ENCODE measurements at regions not wholly inside any gene's neighbourhood (a gene's known extent, or its start where the extent isn't known, plus 50 kb on each side); places are given as distances from the start of the nearest gene placed in this dataset.

DNA sequence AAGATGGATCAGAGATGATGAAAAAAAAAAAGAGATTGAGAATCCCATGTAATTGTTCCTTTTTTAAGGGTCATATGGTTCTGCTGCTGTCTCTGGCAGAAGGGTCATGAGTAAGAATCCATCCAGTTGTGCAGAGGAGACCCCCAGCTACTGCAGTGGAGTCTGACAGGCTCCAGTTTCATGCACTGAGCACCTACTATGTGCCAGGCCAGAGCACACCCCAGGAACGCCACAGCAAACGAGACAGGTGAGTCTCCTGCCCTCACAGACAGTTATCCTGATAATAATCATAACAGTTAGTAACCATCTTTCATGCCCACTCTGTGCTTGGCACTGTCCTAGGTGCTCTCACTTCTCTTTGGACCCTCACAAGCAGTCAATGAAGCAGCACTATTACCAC lies 420.0 kb downstream of the MATN1 start:
- Histone ChIP-seq H3K4me3 (no peak overlapping the region), H3K27me3 (no peaks in the 10 kb centered on the region), H3K4me1 (no peaks in the 10 kb centered on the region), H3K9me3 (no peaks in the 10 kb centered on the region), H3K27ac (no peak overlapping the region), H3K36me3 (no peaks in the 10 kb centered on the region)
- TF ChIP-seq, protein P1, sequence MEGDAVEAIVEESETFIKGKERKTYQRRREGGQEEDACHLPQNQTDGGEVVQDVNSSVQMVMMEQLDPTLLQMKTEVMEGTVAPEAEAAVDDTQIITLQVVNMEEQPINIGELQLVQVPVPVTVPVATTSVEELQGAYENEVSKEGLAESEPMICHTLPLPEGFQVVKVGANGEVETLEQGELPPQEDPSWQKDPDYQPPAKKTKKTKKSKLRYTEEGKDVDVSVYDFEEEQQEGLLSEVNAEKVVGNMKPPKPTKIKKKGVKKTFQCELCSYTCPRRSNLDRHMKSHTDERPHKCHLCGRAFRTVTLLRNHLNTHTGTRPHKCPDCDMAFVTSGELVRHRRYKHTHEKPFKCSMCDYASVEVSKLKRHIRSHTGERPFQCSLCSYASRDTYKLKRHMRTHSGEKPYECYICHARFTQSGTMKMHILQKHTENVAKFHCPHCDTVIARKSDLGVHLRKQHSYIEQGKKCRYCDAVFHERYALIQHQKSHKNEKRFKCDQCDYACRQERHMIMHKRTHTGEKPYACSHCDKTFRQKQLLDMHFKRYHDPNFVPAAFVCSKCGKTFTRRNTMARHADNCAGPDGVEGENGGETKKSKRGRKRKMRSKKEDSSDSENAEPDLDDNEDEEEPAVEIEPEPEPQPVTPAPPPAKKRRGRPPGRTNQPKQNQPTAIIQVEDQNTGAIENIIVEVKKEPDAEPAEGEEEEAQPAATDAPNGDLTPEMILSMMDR (IDR thresholded peaks at IDR 0.05): no peak
- no peak for DNase-seq (ENCODE audit: low spot score in 2 of 2)
- intact Hi-C loops (cut with DNase I): no loop called here

DNA sequence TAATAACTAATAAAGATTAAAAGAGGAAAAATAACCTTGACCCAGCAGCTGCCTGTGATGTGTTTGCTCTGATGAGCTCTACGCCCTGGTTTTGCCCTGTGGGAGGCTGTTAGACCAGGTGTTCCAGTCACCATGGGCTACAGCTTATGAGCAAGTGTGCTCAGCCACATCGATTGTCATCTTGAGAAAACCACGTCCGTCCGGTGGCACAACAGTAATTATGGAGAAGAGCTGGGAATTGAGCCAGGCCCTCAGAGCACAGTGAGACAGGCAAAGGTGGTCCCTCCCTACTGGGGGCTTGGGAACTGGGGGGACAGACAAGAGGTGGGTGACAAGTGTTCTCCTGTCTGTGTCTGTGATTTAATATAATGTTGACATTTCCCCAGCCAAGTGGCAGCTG lies 420.5 kb downstream of the MATN1 start:
- intact Hi-C loops (cut with DNase I): no loop called here
- no peak overlapping the region for H3K27ac ChIP-seq
- H3K27me3 ChIP-seq: no peaks in the 10 kb centered on the region
- H3K4me1 ChIP-seq: no peaks in the 10 kb centered on the region
- TF ChIP-seq, protein P1 (IDR thresholded peaks at IDR 0.05): no peak
- no peak overlapping the region for H3K4me3 ChIP-seq
- DNase-seq (ENCODE audit: low spot score in 2 of 2): no peak
- H3K36me3 ChIP-seq: no peaks in the 10 kb centered on the region
- no peaks in the 10 kb centered on the region for H3K9me3 ChIP-seq

DNA sequence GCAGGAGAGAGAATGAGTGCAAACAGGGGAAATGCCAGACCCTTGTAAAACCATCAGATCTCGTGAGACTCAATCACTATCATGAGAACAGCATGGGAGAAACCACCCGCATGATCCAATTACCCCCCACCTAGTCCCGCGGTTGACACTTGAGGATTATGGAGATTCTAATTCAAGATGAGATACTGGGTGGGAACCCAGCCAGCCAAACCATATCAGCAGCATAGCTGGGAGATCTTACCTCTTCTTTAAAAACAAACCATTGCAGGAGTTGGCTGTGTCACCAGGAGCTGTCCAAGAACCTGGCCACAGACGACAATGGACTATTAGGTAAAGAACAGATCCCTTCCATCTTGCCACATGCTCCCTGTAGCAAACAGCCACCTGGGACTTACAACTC lies 422.7 kb downstream of the MATN1 start:
- H3K9me3 ChIP-seq: no peaks in the 10 kb centered on the region
- H3K36me3 ChIP-seq: no peaks in the 10 kb centered on the region
- TF ChIP-seq, protein P1 (IDR thresholded peaks at IDR 0.05): no peak
- intact Hi-C loops (cut with DNase I): no loop called here
- no peaks in the 10 kb centered on the region for H3K4me1 ChIP-seq
- no peak for DNase-seq (ENCODE audit: low spot score in 2 of 2)
- H3K27me3 ChIP-seq: no peaks in the 10 kb centered on the region
- no peak overlapping the region for H3K4me3 ChIP-seq
- H3K27ac ChIP-seq: no peak overlapping the region

DNA sequence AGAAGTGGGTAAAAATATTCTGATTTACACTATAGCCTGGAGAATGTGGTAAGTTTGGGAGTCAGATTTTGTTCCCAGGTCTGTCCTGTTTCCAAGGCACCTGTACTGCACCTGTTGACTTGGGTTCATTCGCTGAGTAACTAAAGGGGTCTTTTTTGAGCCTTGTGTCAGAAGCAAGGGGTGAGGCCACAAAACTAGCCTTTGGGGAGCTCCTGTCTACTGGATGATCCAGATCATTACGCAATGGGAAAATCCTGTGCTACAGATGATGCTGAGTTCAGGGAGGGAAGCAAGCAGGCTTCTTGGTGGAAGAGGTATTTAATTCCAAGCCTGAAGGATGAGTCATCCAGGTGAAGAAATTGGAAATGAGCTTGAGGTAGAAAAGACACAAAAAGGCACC lies 424.0 kb downstream of the MATN1 start:
- H3K9me3 ChIP-seq: no peaks in the 10 kb centered on the region
- DNase-seq (ENCODE audit: low spot score in 2 of 2): no peak
- H3K27ac ChIP-seq: no peak overlapping the region
- H3K27me3 ChIP-seq: no peaks in the 10 kb centered on the region
- TF ChIP-seq, protein P1 (IDR thresholded peaks at IDR 0.05): no peak
- no peak overlapping the region for H3K4me3 ChIP-seq
- H3K36me3 ChIP-seq: no peaks in the 10 kb centered on the region
- H3K4me1 ChIP-seq: no peaks in the 10 kb centered on the region
- intact Hi-C loops (cut with DNase I): no loop called here

DNA sequence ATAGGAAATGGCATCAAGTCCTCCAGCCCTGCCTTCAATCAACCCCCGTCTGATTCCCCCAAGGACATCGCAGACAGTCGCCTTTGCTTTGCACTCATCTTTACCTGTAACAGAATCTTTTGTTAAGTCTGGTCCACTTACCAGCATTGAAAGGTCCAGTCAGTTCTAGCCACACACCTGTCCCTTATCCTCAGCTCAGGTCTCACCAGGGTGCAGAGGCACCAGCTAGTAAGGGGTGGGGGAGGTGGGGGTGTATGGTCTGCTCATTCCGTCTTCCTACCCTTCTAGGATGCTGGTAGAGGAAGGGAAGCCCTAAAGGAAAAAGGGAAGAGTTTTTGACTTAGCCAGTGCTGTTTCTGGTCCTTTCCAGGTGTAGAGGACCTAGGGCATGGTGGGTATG lies 427.7 kb downstream of the MATN1 start:
- H3K4me1 ChIP-seq: no peaks in the 10 kb centered on the region
- no peak overlapping the region for H3K4me3 ChIP-seq
- no peaks in the 10 kb centered on the region for H3K36me3 ChIP-seq
- no peaks in the 10 kb centered on the region for H3K27me3 ChIP-seq
- TF ChIP-seq, protein P1 (IDR thresholded peaks at IDR 0.05): no peak
- H3K27ac ChIP-seq: no peak overlapping the region
- no peaks in the 10 kb centered on the region for H3K9me3 ChIP-seq
- intact Hi-C loops (cut with DNase I): no loop called here
- DNase-seq (ENCODE audit: low spot score in 2 of 2): no peak

DNA sequence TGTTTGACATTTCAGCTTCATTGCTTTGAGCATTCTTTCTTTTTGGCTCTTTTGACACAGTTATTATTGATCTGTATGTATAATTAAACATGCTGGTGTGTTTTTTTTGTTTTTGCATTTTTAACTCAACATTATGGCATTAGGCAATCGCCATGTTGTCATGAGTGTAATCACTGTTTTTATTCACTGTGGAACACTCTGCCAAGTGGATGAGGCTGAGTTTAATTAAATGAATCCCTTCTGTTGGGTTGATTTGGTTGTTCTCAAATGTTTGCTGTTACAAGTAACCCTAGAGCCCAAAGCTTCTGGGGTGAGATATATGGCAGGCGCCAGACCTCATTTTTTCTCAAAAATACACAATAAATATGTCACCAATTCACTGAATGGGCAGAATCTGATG lies 428.1 kb downstream of the MATN1 start:
- Histone ChIP-seq H3K4me1 (no peaks in the 10 kb centered on the region), H3K27ac (no peak overlapping the region), H3K36me3 (no peaks in the 10 kb centered on the region), H3K9me3 (no peaks in the 10 kb centered on the region), H3K4me3 (no peak overlapping the region), H3K27me3 (no peaks in the 10 kb centered on the region)
- no peak for DNase-seq (ENCODE audit: low spot score in 2 of 2)
- intact Hi-C loops (cut with DNase I): no loop called here
- TF ChIP-seq, protein P1 (IDR thresholded peaks at IDR 0.05): no peak
